CD14-positive monocyte (primary cell): ENCODE measurements at regions not wholly inside any gene's neighbourhood (a gene's known extent, or its start where the extent isn't known, plus 50 kb on each side); places are given as distances from the start of the nearest gene placed in this dataset.

Experiments used
- DNase-seq, 3 donors: peaks; one replicate each; pipeline ENCODE4 v3.0.0-alpha.2; 2011 to 2022
- H2AFZ ChIP-seq: 2 replicates; pipeline ENCODE4 v1.6.0; 2012; ENCODE audit warnings: mild to moderate bottlenecking, low read depth, low read length, inconsistent platforms; ENCODE audit not compliant: insufficient read depth, poor library complexity, severe bottlenecking
- H3K27ac ChIP-seq, 2 donors: 1 replicate in 1 of 2; 2 replicates in 1 of 2; pipeline ENCODE4 v1.5.1; 2012 to 2013; ENCODE audit warnings: low read length in 2 of 2, control low read depth in 1 of 2, inconsistent platforms in 1 of 2, low read depth in 1 of 2, mild to moderate bottlenecking in 1 of 2
- H3K27me3 ChIP-seq, 2 donors: one replicate each; pipeline versions ENCODE4 v1.6.0 to v1.6.1; 2011 to 2013; ENCODE audit warnings: low read length in 2 of 2; ENCODE audit not compliant: control insufficient read depth in 2 of 2, insufficient read depth in 2 of 2
- H3K36me3 ChIP-seq, 2 donors: replicated peaks in 1 of 2; 1 replicate in 1 of 2; 2 replicates in 1 of 2; pipeline versions ENCODE4 v1.5.1 to v1.6.1; 2012 to 2013; ENCODE audit warnings: low read length in 2 of 2, control low read depth in 1 of 2, inconsistent platforms in 1 of 2, mild to moderate bottlenecking in 1 of 2; ENCODE audit not compliant: insufficient read depth in 2 of 2, control insufficient read depth in 1 of 2
- H3K4me1 ChIP-seq, 2 donors: 1 replicate in 1 of 2; 2 replicates in 1 of 2; pipeline versions ENCODE4 v1.5.1 to v1.6.1; 2012 to 2013; ENCODE audit warnings: low read length in 2 of 2, control low read depth in 1 of 2, inconsistent platforms in 1 of 2, mild to moderate bottlenecking in 1 of 2, moderate library complexity in 1 of 2; ENCODE audit not compliant: insufficient read depth in 2 of 2, control insufficient read depth in 1 of 2
- H3K4me2 ChIP-seq: replicated peaks from 2 replicates; pipeline ENCODE3; 2012; ENCODE audit warnings: low read length, moderate library complexity, mild to moderate bottlenecking; ENCODE audit not compliant: poor library complexity, severe bottlenecking; ENCODE audit errors: extremely low read depth
- H3K4me3 ChIP-seq, 3 experiments: fragments of 200-600 bp in 1 of 3; sonication (generic) in 1 of 3; replicated peaks in 1 of 3; 1 replicate in 2 of 3; 2 replicates in 1 of 3; pipeline ENCODE4 v1.5.1; 2011 to 2013; ENCODE audit warnings: low read length in 3 of 3, mild to moderate bottlenecking in 3 of 3, control low read depth in 2 of 3, low read depth in 2 of 3, inconsistent platforms in 1 of 3, moderate library complexity in 1 of 3
- H3K79me2 ChIP-seq: 2 replicates; pipeline ENCODE4 v1.6.0; 2012; ENCODE audit warnings: mild to moderate bottlenecking, control low read depth, inconsistent platforms, low read length, moderate library complexity; ENCODE audit not compliant: insufficient read depth
- H3K9ac ChIP-seq: 2 replicates; pipeline ENCODE4 v1.6.0; 2017; ENCODE audit warnings: low read length, mild to moderate bottlenecking; ENCODE audit not compliant: insufficient read depth, poor library complexity, severe bottlenecking
- H3K9me3 ChIP-seq, 2 donors: replicated peaks in 1 of 2; 1 replicate in 1 of 2; 2 replicates in 1 of 2; pipeline versions ENCODE4 v1.5.1 to v1.6.1; 2012 to 2013; ENCODE audit warnings: low read length in 2 of 2, control low read depth in 1 of 2; ENCODE audit not compliant: control insufficient read depth in 1 of 2, insufficient read depth in 1 of 2
- H4K20me1 ChIP-seq: 2 replicates; pipeline ENCODE4 v1.6.0; 2012; ENCODE audit warnings: mild to moderate bottlenecking, low read length, control low read depth, moderate library complexity; ENCODE audit not compliant: insufficient read depth
- H3K27ac Mint-ChIP-seq, 7 donors: one replicate each; pipeline ENCODE4 v1.8.0; 2020; ENCODE audit warnings: mild to moderate bottlenecking in 7 of 7, mixed read lengths in 7 of 7, moderate library complexity in 6 of 7, inconsistent platforms in 2 of 7
- H3K27me3 Mint-ChIP-seq, 3 donors: one replicate each; pipeline ENCODE4 v1.8.0; 2021 to 2022; ENCODE audit warnings: low read depth in 3 of 3, mild to moderate bottlenecking in 3 of 3, mixed read lengths in 3 of 3, moderate library complexity in 3 of 3, inconsistent platforms in 1 of 3
- H3K36me3 Mint-ChIP-seq, 2 donors: one replicate each; pipeline ENCODE4 v1.8.0; 2020; ENCODE audit warnings: mixed read lengths in 2 of 2, inconsistent platforms in 1 of 2, mild to moderate bottlenecking in 1 of 2
- H3K4me1 Mint-ChIP-seq: one replicate; pipeline ENCODE4 v1.8.0; 2020; ENCODE audit warnings: mild to moderate bottlenecking, mixed read lengths
- H3K4me3 Mint-ChIP-seq, 2 donors: one replicate each; pipeline ENCODE4 v1.8.0; 2020; ENCODE audit warnings: mild to moderate bottlenecking in 2 of 2, mixed read lengths in 2 of 2, moderate library complexity in 1 of 2
- H3K9me3 Mint-ChIP-seq, 7 donors: one replicate each; pipeline ENCODE4 v1.8.0; 2020 to 2022; ENCODE audit warnings: mixed read lengths in 7 of 7, mild to moderate bottlenecking in 6 of 7, moderate library complexity in 6 of 7, inconsistent platforms in 2 of 7
- WGBS: methylation state at CpG from one replicate; pipeline ENCODE4 v1.1.5; 2013; ENCODE audit warnings: missing lambda C conversion rate; ENCODE audit not compliant: insufficient coverage; 5-methylcytosine and 5-hydroxymethylcytosine counted together
- intact Hi-C, 2 donors: fragments of 100-400 bp; cut with micrococcal nuclease; formaldehyde crosslinking; loops; one replicate each; pipeline versions ENCODE4 v1.15.0 to v1.15.1; 2023
- TF ChIP-seq, protein P1 (sequence below): fragments of 200-600 bp; IDR thresholded peaks from one replicate; pipeline ENCODE4 v1.8.0; 2022; ENCODE audit warnings: antibody characterized with exemption, mild to moderate bottlenecking

DNA sequence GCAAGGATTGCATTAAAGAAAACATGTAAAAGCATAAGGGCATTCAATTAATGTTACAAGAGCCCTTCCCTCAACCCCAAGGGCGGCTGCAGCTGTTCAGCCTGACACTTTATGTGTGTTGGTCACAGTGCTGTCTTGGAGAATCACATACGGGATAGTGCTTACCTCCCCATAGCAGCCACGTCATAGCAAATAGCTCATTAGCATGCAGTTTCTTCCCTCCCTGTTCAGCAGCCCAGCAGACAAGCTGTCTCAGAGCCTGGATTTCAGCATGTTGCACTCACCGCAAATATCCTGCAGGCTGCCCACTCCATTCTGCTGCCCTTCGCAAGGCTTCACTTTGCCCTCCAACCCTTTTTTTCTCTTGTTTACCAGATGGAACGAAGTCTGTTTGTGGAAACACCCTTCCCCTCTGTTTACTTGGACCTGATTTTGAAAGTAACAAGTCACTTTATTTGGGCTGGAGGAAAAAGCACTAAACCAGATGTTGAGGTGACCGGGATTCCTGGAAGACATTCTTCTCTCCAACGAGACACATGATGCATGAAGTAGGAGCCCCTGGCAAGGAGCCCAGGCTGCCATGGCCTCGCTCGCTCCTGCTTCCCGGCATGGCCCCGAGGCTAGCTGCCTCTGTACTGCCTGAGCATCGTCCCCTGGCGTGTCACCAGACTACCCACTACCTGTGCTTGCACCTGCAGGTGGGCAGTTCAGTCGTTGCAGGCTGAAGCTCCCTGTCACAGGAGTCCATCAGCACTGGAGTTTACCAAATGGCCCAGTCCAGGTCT lies 151.6 kb upstream of the GMDS start:
- Histone ChIP-seq H3K36me3 (no peaks in the 10 kb centered on the region), H3K4me2 (no peak overlapping the region), H2AFZ (no peak overlapping the region), H3K4me1 (no peaks in the 10 kb centered on the region), H4K20me1 (no peaks in the 10 kb centered on the region), H3K27ac (no peak overlapping the region), H3K27me3 (no peaks in the 10 kb centered on the region), H3K4me3 (no peak overlapping the region), H3K9ac (no peak overlapping the region), H3K9me3 (peaks cover 0 to 2% of the 10 kb centered on the region in 2 donors), H3K79me2 (no peaks in the 10 kb centered on the region)
- intact Hi-C loops, result no loop called here
- TF ChIP-seq, protein P1, sequence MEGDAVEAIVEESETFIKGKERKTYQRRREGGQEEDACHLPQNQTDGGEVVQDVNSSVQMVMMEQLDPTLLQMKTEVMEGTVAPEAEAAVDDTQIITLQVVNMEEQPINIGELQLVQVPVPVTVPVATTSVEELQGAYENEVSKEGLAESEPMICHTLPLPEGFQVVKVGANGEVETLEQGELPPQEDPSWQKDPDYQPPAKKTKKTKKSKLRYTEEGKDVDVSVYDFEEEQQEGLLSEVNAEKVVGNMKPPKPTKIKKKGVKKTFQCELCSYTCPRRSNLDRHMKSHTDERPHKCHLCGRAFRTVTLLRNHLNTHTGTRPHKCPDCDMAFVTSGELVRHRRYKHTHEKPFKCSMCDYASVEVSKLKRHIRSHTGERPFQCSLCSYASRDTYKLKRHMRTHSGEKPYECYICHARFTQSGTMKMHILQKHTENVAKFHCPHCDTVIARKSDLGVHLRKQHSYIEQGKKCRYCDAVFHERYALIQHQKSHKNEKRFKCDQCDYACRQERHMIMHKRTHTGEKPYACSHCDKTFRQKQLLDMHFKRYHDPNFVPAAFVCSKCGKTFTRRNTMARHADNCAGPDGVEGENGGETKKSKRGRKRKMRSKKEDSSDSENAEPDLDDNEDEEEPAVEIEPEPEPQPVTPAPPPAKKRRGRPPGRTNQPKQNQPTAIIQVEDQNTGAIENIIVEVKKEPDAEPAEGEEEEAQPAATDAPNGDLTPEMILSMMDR, result no peak
- Mint-ChIP-seq H3K4me1 (no peaks in the 10 kb centered on the region), H3K4me3 (no peak overlapping the region), H3K36me3 (peaks cover 14 to 15% of the 10 kb centered on the region in 2 donors), H3K9me3 (peaks cover 2 to 10% (median 6%) of the 10 kb centered on the region in 7 donors), H3K27ac (no peak overlapping the region), H3K27me3 (peaks cover 0 to 2% (median 0%) of the 10 kb centered on the region in 3 donors)
- no peak for DNase-seq
- WGBS, result over 99% methylated on average over 11 of the region's 15 CpGs

DNA sequence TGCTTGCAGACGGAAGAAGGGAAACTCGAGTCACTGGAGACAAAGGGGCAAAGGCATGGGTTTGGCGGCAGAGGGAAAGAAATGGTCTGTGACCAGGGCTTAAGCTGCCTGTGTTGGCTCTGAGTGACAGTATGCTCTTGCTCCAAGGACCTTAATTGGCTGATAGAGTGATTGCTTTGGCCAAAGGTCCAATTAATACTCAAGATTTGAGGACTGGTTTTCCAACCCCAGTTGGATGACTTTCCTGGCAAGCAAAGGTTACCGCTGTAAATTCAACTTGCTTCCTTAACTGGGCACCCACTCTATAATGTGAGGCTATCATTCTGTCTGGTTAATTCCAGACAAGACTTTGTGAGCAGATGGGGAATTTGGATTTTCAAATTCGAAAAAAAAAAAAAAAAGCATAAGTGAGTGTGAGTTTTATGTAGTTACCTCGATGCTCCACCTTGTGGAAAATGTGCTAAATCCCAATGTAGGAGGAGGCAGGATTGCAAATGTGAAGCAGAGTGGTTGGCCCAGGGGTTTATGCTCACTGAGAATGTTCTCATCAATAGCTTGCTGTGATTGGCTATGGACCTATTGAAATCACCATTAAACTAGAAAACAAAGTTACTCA lies 150.7 kb upstream of the GMDS start:
- intact Hi-C loops, result no loop called here
- Histone ChIP-seq H3K27me3 (no peaks in the 10 kb centered on the region), H3K4me2 (no peak overlapping the region), H3K79me2 (no peaks in the 10 kb centered on the region), H3K9ac (no peak overlapping the region), H3K36me3 (no peaks in the 10 kb centered on the region), H4K20me1 (no peaks in the 10 kb centered on the region), H2AFZ (no peak overlapping the region), H3K4me1 (no peaks in the 10 kb centered on the region), H3K9me3 (peaks cover 0 to 2% of the 10 kb centered on the region in 2 donors), H3K4me3 (no peak overlapping the region), H3K27ac (no peak overlapping the region)
- Mint-ChIP-seq H3K4me1 (no peaks in the 10 kb centered on the region), H3K36me3 (peaks cover 12 to 14% of the 10 kb centered on the region in 2 donors), H3K27me3 (peaks cover 0 to 2% (median 0%) of the 10 kb centered on the region in 3 donors), H3K9me3 (peaks cover 2 to 10% (median 6%) of the 10 kb centered on the region in 7 donors), H3K4me3 (no peak overlapping the region), H3K27ac (no peak overlapping the region)
- TF ChIP-seq, protein P1, result no peak
- no peak for DNase-seq
- 90% methylated on average over 4 of the region's 6 CpGs for WGBS
